ENCODE measurements at regions not wholly inside any gene's neighbourhood (a gene's known extent, or its start where the extent isn't known, plus 50 kb on each side); places are given as distances from the start of the nearest gene placed in this dataset.
"Not testable (repeated sequence)": the region's sequence is repeated elsewhere in the genome, so short reads cannot be mapped to it uniquely, and the experiment has no call there.

DNA sequence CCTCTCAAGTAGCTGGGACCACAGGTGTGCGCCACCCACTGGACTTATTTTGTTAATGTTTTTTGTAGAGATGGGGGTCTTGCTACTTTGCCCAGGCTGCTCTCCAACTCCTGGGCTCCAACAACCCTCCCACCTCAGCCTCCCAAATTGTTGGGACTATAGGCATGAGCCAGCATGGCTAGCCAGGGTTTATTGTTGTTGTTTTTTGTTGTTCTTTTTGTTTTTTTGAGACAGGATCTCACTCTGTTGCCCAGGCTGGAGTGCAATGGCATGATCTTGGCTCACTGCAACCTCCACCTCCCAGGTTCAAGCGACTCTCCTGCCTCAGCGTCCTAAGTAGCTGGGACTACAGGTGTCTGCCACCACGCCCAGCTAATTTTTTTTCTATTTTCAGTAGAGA, 142.2 kb downstream of the CRLF3 start:
- DNase-seq, result not testable (repeated sequence)

DNA sequence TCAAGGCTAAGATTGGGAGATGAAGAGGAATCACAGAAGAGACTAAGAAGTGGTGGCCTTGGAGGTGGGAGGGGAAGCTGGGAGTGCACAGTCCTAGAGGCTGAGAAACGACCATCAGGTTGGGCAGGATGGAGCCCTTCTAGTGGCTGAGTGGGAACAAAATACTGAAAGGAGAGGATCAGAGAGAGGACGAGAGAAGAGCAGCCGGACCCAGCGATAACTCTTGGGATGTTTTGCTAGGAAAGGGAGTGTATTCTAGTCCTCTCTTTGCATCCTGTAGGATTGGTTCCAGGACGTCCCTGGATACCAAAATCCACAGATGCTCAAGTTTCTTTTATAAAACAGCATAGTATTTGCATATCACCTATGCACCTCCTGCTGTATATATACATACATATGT, 143.8 kb downstream of the CRLF3 start:
- not testable (repeated sequence) for DNase-seq

GRCh38 chr17:30677550-30678249, 146.8 kb downstream of the CRLF3 start:
- no peak for DNase-seq

GRCh38 chr17:30675777-30676492, 148.6 kb downstream of the CRLF3 start:
- DNase-seq, result not testable (repeated sequence)

GRCh38 chr17:30669217-30669649, 155.3 kb downstream of the CRLF3 start:
- not testable (repeated sequence) for DNase-seq

GRCh38 chr17:30668360-30669181, 155.9 kb downstream of the CRLF3 start:
- not testable (repeated sequence) for DNase-seq

DNA sequence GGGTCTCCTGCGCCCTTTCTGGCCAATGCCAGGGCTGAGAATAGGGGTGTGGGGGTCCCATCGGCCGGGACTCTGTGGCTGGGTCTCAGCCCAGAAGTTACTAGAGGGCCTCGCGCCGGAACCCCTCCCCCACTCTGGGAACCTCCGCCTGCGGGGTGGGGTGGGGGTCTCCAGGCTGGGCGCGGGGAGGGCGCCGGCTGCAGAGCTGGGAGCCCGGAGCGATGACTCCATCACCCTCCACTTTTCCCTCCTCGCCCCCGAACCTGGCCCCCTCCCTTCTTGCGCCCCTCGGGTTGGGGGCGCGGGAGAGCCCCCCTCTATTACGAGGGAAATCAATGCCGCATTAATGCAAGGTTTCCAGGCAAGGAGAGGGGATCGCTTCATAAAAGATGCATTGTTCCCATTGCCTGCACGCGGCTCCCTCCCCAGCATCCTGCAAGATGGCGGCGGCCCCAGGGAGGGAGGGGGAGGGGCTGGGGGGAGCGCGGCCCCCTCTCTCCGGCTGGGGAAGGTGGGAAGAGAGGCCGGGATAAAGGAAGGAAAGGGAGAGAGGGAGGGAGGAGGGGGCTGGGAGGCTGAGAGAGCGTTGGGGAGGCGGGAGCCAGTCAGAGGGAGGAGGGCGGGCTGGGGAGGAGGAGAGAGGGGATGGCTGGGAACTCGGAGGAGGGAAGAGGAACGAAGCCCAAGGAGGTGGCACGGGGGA, 156.7 kb downstream of the CRLF3 start:
- DNase-seq, result peak; percentile 77

DNA sequence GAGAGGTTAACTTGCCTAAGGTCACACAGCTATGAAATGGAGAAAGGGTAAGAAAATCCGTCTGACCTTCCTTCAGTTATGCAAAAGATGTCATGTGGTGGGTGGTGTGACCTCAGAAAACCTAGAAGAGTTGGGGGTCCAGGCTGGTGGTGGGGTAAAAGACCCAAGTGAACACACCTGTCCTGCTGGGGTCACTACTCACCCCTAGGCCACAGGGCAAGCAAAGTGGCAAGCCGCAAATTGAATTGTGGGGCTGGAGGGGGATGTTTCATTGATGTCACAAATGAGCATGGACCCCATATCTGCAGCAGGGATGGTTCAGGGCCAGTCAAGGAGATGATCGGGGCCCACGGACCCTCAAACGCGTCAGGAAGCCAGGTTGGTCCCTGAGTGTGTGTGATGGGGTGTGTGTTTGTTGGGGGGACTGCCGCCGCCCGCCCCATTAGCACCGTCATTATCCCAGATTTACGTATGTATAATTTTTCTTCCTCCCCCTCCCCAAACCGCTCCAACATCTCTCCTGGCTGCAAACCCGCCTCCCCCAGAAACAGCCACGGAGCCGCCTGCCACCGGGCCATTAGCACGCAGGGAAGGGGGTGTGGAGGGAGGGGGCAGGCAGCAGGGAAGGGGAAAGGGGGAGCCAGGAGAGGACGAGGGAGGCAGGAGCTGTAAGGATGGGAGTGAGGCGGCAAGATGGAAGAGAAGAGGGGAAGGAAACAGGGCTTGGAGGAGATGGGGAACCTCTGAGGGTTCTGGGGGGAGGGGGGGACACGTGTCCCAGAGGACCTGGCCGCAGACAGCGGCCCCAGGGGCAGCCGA, 157.4 kb downstream of the CRLF3 start:
- DNase-seq, result not testable (repeated sequence)

GRCh38 chr17:30663727-30664455, 160.6 kb downstream of the CRLF3 start:
- not testable (repeated sequence) for DNase-seq

GRCh38 chr17:30657148-30657547, 167.3 kb downstream of the CRLF3 start:
- not testable (repeated sequence) for DNase-seq

DNA sequence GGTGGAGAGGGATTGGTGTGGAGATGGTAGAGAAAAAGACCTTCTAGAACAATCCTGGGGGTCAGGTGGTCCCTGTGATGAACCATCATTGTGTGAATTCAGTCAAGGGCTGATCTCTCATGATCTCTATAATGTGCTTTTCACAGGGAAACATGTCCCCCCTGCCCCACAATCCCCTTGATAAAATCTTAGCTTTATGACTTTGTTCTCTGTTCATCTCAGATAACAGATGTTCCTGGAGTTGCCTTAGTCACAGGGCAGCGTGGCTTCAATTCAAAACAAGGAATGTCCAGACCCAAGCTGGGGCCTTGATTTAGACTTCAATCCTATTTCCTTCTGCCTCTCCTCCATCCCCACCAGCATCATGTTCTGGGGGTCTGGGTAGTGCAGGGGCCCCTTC, 171.5 kb downstream of the CRLF3 start:
- DNase-seq, result not testable (repeated sequence)

DNA sequence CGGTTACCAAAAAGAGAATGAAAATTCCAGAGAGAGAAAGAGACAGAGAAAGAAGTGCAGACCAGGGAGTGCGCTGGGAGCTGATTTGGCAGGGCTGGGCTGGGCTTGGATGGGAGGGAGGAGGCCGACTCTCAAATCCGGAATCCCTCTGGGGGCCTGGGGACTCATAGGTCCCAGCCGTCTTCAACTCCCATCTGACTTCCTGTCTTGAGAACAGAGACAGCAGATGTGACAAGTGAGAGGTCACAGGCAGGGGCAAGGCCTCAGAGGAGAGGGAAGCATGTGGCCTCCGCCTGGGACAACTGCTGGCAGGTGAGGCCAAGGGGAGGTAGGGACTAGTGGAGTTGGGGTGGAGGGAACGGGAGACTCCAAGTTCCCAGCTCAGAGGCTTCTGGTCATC, 172.9 kb downstream of the GOSR1 start:
- DNase-seq, result not testable (repeated sequence)

DNA sequence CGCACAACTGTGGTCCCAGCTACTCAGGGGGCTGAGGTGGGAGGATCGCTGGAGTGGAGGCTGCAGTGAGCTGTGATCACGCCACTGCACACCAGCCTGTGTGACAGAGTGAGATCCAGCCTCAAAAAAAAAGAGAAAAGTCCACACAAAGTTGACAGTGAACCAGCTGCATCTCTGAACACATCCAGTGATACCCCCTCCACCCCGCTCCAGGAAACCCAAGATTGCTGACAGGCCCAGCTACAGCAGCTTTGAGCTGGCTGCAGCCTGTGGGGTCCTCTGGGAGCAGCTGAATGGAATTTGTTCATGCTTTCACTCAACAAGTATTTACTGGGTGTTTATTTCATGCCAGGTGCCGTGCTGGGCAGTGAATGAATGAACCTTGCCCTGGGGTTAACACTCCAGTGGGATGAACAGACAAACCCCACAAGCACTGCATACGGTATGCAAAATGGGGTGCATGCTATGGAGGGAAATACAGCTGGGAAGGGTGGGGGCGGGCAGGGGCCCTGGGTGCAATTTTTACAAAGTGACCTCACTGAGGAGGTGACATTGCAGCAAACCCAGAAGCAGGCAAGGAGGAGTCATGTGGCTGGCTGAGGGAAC, 170.9 kb downstream of the GOSR1 start:
- not testable (repeated sequence) for DNase-seq

GRCh38 chr17:30645875-30646274, 168.7 kb downstream of the GOSR1 start:
- not testable (repeated sequence) for DNase-seq

GRCh38 chr17:30644713-30645112, 167.5 kb downstream of the GOSR1 start:
- not testable (repeated sequence) for DNase-seq

DNA sequence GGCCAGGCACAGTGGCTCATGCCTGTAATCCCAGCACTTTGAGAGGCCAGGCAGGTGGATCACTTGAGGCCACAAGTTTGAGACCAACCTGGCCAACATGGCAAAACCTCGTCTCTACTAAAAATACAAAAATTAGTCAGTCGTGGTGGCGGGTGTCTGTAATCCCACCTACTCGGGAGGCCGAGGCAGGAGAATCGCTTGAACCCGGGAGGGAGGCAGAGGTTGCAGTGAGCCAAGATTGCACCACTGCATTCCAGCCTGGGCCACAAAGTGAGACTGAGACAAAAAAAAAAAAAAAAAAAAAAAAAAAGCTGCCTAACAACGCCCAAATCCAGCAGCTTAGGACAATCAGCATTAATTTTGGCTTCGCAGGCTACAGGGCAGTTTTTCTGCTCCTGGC, 167.1 kb downstream of the GOSR1 start:
- DNase-seq, result not testable (repeated sequence)

- not testable (repeated sequence) for DNase-seq
Observed at GRCh38 chr17:30641428-30641827, 164.2 kb downstream of the GOSR1 start.

- DNase-seq, result not testable (repeated sequence)
Observed at GRCh38 chr17:30639391-30639790, 162.2 kb downstream of the GOSR1 start.

GRCh38 chr17:30638968-30639367, 161.8 kb downstream of the GOSR1 start:
- not testable (repeated sequence) for DNase-seq

DNA sequence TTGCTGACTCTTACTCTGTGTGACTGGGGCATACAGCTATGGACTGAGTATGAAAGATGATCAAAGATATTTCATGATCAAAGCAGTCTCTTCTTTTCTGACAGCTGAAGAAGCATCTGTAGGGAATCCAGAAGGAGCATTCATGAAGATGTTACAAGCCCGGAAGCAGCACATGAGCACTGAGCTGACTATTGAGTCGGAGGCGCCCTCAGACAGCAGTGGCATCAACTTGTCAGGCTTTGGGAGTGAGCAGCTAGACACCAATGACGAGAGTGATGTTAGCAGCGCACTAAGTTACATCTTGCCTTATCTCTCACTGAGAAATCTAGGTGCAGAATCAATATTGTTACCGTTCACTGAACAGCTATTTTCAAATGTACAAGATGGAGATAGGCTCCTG, 154.4 kb downstream of the GOSR1 start:
- DNase-seq, result not testable (repeated sequence)

Measured in right forelimb (tissue), 1 donor.